ENCODE measurements at regions not wholly inside any gene's neighbourhood (a gene's known extent, or its start where the extent isn't known, plus 50 kb on each side); places are given as distances from the start of the nearest gene placed in this dataset.

GRCh38 chr6:137415127-137415833 is 78.9 kb downstream of the OLIG3 start (continued):
- TF ChIP-seq ZNF592 (IDR thresholded peaks at IDR 0.05) (no peak), MYC (IDR thresholded peaks at IDR 0.05; ENCODE audit: insufficient read depth, insufficient read length, insufficient replicate concordance, low read length, severe bottlenecking) (no peak), EED (IDR thresholded peaks at IDR 0.05; ENCODE audit: low read depth) (no peak), MEF2B (IDR thresholded peaks at IDR 0.05; ENCODE audit: partially characterized antibody, poor library complexity, severe bottlenecking) (no peak), EGR1 (IDR thresholded peaks at IDR 0.05; ENCODE audit: borderline replicate concordance in 1 of 2, low read depth in 2 of 2, low read length in 2 of 2) (no peak), SMAD5 (IDR thresholded peaks at IDR 0.05; ENCODE audit: low read depth) (no peak), RELA (IDR thresholded peaks at IDR 0.05; ENCODE audit: borderline replicate concordance, partially characterized antibody) (peak; percentile 37), ZBTB40 (IDR thresholded peaks at IDR 0.05; ENCODE audit: borderline replicate concordance) (no peak), ATF3 (IDR thresholded peaks at IDR 0.05; ENCODE audit: borderline replicate concordance, extremely low read depth, low read depth, low read length) (no peak), NFXL1 (IDR thresholded peaks at IDR 0.05; ENCODE audit: borderline replicate concordance) (no peak), BACH1 (IDR thresholded peaks at IDR 0.05; ENCODE audit: borderline replicate concordance) (no peak), ZZZ3 (IDR thresholded peaks at IDR 0.05; ENCODE audit: control insufficient read depth, insufficient read length, low read depth) (no peak), CHD4 (IDR thresholded peaks at IDR 0.05) (no peak), KLF5 (IDR thresholded peaks at IDR 0.05; ENCODE audit: partially characterized antibody) (no peak), ZNF24 (IDR thresholded peaks at IDR 0.05) (peak; percentile 91), REST (IDR thresholded peaks at IDR 0.05; ENCODE audit: low read depth, low read length) (no peak), NR2C1 (IDR thresholded peaks at IDR 0.05) (no peak), MXI1 (IDR thresholded peaks at IDR 0.05; ENCODE audit: low read depth, low read length) (no peak)

All from GM12878 (cell line).